Keratinocyte (primary cell): ENCODE measurements at regions not wholly inside any gene's neighbourhood (a gene's known extent, or its start where the extent isn't known, plus 50 kb on each side); places are given as distances from the start of the nearest gene placed in this dataset.

ENCODE experiments used
- CTCF ChIP-seq, 3 experiments: IDR thresholded peaks in 1 of 3; conservative IDR thresholded peaks in 1 of 3; optimal IDR thresholded peaks in 1 of 3; 2 replicates in 2 of 3; 3 replicates in 1 of 3; pipeline versions ENCODE3 to v1.5.1; 2011; ENCODE audit warnings: low read length in 3 of 3, mild to moderate bottlenecking in 3 of 3, moderate library complexity in 2 of 3, control low read depth in 1 of 3, inconsistent platforms in 1 of 3; ENCODE audit not compliant: insufficient read depth in 2 of 3; ENCODE audit errors: extremely low read depth in 1 of 3
- EZH2 ChIP-seq: IDR thresholded peaks from one replicate; pipeline ENCODE4 v1.6.1; 2012; ENCODE audit warnings: inconsistent platforms, mild to moderate bottlenecking, low read length, moderate library complexity

GRCh38 chr2:64808754-64809153, 155.0 kb upstream of the SERTAD2 start:
- TF ChIP-seq CTCF (optimal IDR thresholded peaks at IDR 0.05 in 1 of 3, IDR thresholded peaks at IDR 0.05 in 1 of 3, conservative IDR thresholded peaks at IDR 0.05 in 1 of 3; ENCODE audit: extremely low read depth in 1 of 3, insufficient read depth in 2 of 3, low read length in 3 of 3) (no peak), EZH2 (no peak)
